Epithelial cell of proximal tubule (primary cell): ENCODE measurements at regions not wholly inside any gene's neighbourhood (a gene's known extent, or its start where the extent isn't known, plus 50 kb on each side); places are given as distances from the start of the nearest gene placed in this dataset.

Source experiments
- DNase-seq: peaks from one replicate; pipeline ENCODE4 v3.0.0-alpha.2; 2011; ENCODE audit warnings: low read depth
- H3K4me3 ChIP-seq: 2 replicates; pipeline ENCODE4 v1.5.1; 2011; ENCODE audit warnings: low read depth, mild to moderate bottlenecking, low read length
- TF ChIP-seq, protein P1 (sequence below): conservative IDR thresholded peaks from 2 replicates; pipeline ENCODE4 v1.5.1; 2012; ENCODE audit warnings: low read depth, mild to moderate bottlenecking, low read length

DNA sequence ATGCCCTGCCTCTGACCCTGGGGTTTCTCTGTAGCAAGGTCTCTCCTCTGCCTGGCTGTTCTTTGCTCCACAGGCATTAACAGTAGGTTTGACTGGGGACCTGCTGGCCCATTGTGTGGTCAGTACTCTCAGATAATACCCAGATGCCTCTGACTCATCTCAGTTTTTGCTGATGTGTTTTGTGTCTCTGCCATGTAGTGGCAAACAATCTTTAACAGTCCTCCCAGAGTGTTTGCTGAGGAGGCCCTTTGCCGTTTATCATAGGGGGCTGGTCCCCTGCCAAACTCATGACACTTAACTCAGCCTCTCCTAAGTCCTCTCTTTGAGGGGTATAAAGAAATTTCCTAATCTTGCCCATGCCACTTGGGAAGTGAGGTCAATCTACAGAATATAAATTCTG lies 793.7 kb upstream of the FANCL start:
- H3K4me3 ChIP-seq = no peak overlapping the region

DNA sequence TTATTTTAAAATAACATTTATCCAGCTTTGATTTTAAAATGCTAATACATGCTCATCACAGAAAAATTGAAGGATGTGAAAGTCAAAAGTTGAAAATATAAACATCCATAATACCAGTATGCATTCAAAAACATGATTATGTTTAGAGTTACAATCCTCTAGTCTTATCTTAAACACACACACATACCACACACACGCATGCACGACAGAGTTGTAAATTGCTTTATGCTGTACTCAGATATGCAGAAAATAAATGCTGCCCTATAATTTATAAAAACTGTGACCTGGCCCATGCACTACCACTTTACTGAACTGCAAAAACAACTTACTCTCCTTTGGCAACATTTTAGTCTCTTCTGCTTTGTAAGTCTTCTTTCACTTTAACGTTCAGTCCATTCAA lies 793.0 kb upstream of the FANCL start:
- TF ChIP-seq, protein P1, sequence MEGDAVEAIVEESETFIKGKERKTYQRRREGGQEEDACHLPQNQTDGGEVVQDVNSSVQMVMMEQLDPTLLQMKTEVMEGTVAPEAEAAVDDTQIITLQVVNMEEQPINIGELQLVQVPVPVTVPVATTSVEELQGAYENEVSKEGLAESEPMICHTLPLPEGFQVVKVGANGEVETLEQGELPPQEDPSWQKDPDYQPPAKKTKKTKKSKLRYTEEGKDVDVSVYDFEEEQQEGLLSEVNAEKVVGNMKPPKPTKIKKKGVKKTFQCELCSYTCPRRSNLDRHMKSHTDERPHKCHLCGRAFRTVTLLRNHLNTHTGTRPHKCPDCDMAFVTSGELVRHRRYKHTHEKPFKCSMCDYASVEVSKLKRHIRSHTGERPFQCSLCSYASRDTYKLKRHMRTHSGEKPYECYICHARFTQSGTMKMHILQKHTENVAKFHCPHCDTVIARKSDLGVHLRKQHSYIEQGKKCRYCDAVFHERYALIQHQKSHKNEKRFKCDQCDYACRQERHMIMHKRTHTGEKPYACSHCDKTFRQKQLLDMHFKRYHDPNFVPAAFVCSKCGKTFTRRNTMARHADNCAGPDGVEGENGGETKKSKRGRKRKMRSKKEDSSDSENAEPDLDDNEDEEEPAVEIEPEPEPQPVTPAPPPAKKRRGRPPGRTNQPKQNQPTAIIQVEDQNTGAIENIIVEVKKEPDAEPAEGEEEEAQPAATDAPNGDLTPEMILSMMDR = no peak
- no peak for DNase-seq
- no peak overlapping the region for H3K4me3 ChIP-seq

More for the DNA sequence above, 793.7 kb upstream of the FANCL start:
- DNase-seq = no peak
- TF ChIP-seq, protein P1 = no peak

DNA sequence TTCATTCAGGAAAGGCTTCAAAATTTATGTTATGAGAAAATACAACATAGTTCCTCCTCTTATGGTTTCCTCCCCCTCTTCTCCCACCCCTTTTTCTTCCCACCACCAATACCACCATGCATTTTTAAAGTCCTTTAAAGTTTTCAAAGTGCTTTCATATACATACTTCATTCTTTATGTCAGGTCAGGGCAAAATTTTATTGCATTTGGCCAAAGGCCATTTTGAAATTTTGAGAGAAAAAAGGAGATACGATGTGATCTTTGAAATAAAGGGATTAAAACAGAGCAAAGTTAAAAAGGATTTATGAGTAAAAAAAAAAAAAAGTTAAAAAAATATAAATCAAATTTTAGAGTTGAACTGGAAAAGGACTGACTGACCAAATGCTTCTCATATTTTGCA lies 792.5 kb upstream of the FANCL start:
- H3K4me3 ChIP-seq = no peak overlapping the region
- no peak for DNase-seq
- TF ChIP-seq, protein P1 = no peak

DNA sequence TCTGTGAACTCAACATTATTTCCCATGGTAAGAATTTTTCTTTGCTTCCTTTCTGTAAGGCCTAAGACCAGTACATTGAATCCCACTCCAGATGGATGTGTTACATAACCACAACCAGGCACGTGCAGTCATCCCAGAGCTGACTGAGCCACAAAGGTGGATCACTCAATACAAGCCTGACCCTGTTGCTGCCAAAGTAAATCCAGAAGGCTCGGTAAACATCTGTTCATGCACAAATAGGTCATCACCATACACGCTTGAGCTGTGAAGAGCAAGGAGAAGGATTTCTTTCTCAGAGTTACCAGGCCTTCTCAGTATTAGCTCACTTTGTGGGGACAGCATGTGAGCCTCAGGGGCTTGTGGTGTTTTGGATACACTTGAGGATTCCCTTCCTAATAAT lies 791.4 kb upstream of the FANCL start:
- H3K4me3 ChIP-seq = no peak overlapping the region
- no peak for DNase-seq
- TF ChIP-seq, protein P1 = no peak

DNA sequence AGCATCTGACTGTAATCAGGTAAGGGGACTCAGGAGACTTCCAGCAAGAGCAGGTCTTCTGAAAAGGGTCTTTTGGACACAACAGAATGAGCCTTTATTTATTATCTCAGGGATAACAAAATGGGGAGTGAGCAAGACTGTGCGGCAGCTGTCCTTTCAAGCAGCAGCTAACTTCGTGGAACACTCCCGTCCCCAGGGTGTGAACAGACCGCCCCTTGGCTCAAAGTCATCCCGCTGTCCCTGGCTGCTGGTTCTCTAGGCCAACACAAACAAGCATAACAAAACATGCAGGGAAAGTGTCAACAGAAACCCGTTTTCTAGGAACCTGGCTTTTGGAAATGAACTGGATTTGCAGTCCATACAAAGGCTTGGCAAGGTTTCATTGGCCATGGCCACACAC lies 787.9 kb upstream of the FANCL start:
- DNase-seq = no peak
- TF ChIP-seq, protein P1 = no peak
- H3K4me3 ChIP-seq = no peak overlapping the region

- no peak for DNase-seq
- H3K4me3 ChIP-seq = no peak overlapping the region
Measured at GRCh38 chr2:59027320-59027719, 786.2 kb upstream of the FANCL start.

DNA sequence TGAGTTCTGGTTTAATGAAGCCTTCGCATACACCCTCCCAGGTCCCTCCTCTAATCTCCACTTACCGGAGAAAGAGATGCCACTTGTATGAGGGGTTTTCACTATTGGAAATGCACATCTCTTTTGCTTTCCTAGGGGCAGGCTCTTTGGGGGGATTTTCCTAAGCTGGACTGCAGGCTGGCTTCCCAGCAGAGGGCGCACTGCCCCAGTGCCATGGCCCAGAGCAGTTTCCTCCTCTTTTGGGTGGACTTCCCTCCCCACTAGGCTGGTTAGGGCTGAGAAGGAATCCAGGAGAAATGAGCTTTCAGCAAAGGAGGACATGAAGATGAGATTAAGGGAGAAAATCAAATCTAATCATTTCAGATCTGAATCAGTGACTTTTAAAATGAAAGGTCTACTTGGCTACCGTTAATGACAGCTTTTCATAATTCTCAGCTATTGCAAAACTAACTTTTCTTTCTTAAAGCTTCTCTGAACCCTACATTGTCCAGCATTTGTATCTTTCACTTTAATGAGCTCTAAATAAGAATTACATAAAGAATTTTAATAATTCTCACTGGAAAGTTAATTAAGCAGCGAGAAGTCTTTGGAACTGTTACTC lies 784.1 kb upstream of the FANCL start:
- TF ChIP-seq, protein P1 = peak; percentile 92
- no peak for DNase-seq
- H3K4me3 ChIP-seq = no peak overlapping the region

More at GRCh38 chr2:59027320-59027719, 786.2 kb upstream of the FANCL start:
- TF ChIP-seq, protein P1 = no peak
